ENCODE measurements at regions not wholly inside any gene's neighbourhood (a gene's known extent, or its start where the extent isn't known, plus 50 kb on each side); places are given as distances from the start of the nearest gene placed in this dataset.

- peaks cover 7% of the 10 kb centered on the region for H3K9me3 Mint-ChIP-seq
- no peak for TF ChIP-seq CTCF (conservative IDR thresholded peaks at IDR 0.05)
- no peak overlapping the region for H3K27ac Mint-ChIP-seq
- no peaks in the 10 kb centered on the region for H3K36me3 Mint-ChIP-seq
- H3K27me3 Mint-ChIP-seq = peaks cover 4% of the 10 kb centered on the region
- no peak for DNase-seq (ENCODE audit: extremely low spot score, unreplicated experiment)
- no peak overlapping the region for H3K4me3 Mint-ChIP-seq
- H3K4me1 Mint-ChIP-seq (ENCODE audit: unreplicated experiment) = no peaks in the 10 kb centered on the region
These were observed 365.9 kb upstream of the NFIA start for GRCh38 chr1:60716472-60716871.

GRCh38 chr1:60715970-60716369 lies 366.4 kb upstream of the NFIA start:
- DNase-seq (ENCODE audit: extremely low spot score, unreplicated experiment) = no peak
- H3K27me3 Mint-ChIP-seq = peaks cover 4% of the 10 kb centered on the region
- no peaks in the 10 kb centered on the region for H3K36me3 Mint-ChIP-seq
- no peaks in the 10 kb centered on the region for H3K4me1 Mint-ChIP-seq (ENCODE audit: unreplicated experiment)
- no peak overlapping the region for H3K4me3 Mint-ChIP-seq
- H3K27ac Mint-ChIP-seq = no peak overlapping the region
- no peak for TF ChIP-seq CTCF (conservative IDR thresholded peaks at IDR 0.05)
- peaks cover 11% of the 10 kb centered on the region for H3K9me3 Mint-ChIP-seq

GRCh38 chr1:60709426-60709825 lies 372.9 kb upstream of the NFIA start:
- H3K36me3 Mint-ChIP-seq = no peaks in the 10 kb centered on the region
- peaks cover 24% of the 10 kb centered on the region for H3K9me3 Mint-ChIP-seq
- no peak overlapping the region for H3K27ac Mint-ChIP-seq
- peaks cover 1% of the 10 kb centered on the region for H3K27me3 Mint-ChIP-seq
- DNase-seq (ENCODE audit: extremely low spot score, unreplicated experiment) = no peak
- TF ChIP-seq CTCF (conservative IDR thresholded peaks at IDR 0.05) = no peak
- no peak overlapping the region for H3K4me3 Mint-ChIP-seq
- peaks cover 6% of the 10 kb centered on the region for H3K4me1 Mint-ChIP-seq (ENCODE audit: unreplicated experiment)

- DNase-seq (ENCODE audit: extremely low spot score, unreplicated experiment) = no peak
- Mint-ChIP-seq H3K4me1 (ENCODE audit: unreplicated experiment) (peaks cover 6% of the 10 kb centered on the region), H3K36me3 (no peaks in the 10 kb centered on the region), H3K4me3 (no peak overlapping the region), H3K9me3 (peaks cover 11% of the 10 kb centered on the region), H3K27ac (no peak overlapping the region), H3K27me3 (no peaks in the 10 kb centered on the region)
- no peak for TF ChIP-seq CTCF (conservative IDR thresholded peaks at IDR 0.05)
These were observed 377.3 kb upstream of the NFIA start for GRCh38 chr1:60705026-60705425.

- no peak overlapping the region for H3K4me3 Mint-ChIP-seq
- no peak for TF ChIP-seq CTCF (conservative IDR thresholded peaks at IDR 0.05)
- no peaks in the 10 kb centered on the region for H3K36me3 Mint-ChIP-seq
- H3K9me3 Mint-ChIP-seq = peaks cover 12% of the 10 kb centered on the region
- H3K27ac Mint-ChIP-seq = no peak overlapping the region
- H3K4me1 Mint-ChIP-seq (ENCODE audit: unreplicated experiment) = peaks cover 14% of the 10 kb centered on the region
- no peaks in the 10 kb centered on the region for H3K27me3 Mint-ChIP-seq
- DNase-seq (ENCODE audit: extremely low spot score, unreplicated experiment) = no peak
These were observed 379.2 kb upstream of the NFIA start for GRCh38 chr1:60703155-60703554.

GRCh38 chr1:60699325-60699724 lies 383.0 kb upstream of the NFIA start:
- Mint-ChIP-seq H3K36me3 (no peaks in the 10 kb centered on the region), H3K27me3 (peaks cover 8% of the 10 kb centered on the region), H3K27ac (no peak overlapping the region), H3K4me1 (ENCODE audit: unreplicated experiment) (peaks cover 11% of the 10 kb centered on the region), H3K9me3 (peaks cover 4% of the 10 kb centered on the region), H3K4me3 (no peak overlapping the region)
- TF ChIP-seq CTCF (conservative IDR thresholded peaks at IDR 0.05) = no peak
- DNase-seq (ENCODE audit: extremely low spot score, unreplicated experiment) = no peak
